Hepatocyte (in vitro differentiated cells): ENCODE measurements at regions not wholly inside any gene's neighbourhood (a gene's known extent, or its start where the extent isn't known, plus 50 kb on each side); places are given as distances from the start of the nearest gene placed in this dataset.

Experiments
- CTCF ChIP-seq: fragments of 200-600 bp; sonication (generic); IDR thresholded peaks from 2 replicates; pipeline ENCODE4 v1.5.1; 2016; ENCODE audit warnings: antibody characterized with exemption, mild to moderate bottlenecking; ENCODE audit not compliant: poor library complexity
- EZH2 ChIP-seq: fragments of 200-600 bp; sonication (generic); IDR thresholded peaks from 2 replicates; pipeline ENCODE4 v1.6.1; 2016; ENCODE audit warnings: antibody characterized with exemption, mild to moderate bottlenecking, borderline replicate concordance
- EZH2phosphoT487 ChIP-seq: fragments of 200-600 bp; sonication (generic); IDR thresholded peaks from one replicate; pipeline ENCODE4 v1.6.1; 2018; ENCODE audit warnings: antibody characterized with exemption, mild to moderate bottlenecking, low read depth, moderate library complexity; ENCODE audit not compliant: unreplicated experiment, severe bottlenecking

DNA sequence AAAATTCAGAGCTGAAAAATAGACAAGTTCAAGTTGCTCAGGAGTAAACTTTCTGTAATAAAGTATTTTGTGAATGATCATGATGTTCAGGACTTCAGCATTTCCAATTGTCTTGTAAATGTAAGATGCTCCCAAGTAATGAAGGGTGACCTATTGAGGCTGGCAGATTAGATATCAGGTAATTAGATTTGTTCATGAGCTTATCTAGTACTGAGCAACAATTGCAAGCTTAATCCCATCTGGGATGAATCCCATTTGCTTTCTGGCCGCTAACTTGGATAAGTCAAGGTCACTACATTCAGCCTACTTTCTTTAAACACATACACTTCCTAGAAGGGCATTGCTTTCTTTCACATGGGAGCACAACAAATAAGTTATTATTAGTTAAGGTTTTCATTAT lies 82.4 kb upstream of the ITGB1 start:
- TF ChIP-seq CTCF, result no peak
- TF ChIP-seq EZH2phosphoT487, result no peak
- no peak for TF ChIP-seq EZH2
